Effector CD8-positive, alpha-beta T cell (primary cell): ENCODE measurements at regions not wholly inside any gene's neighbourhood (a gene's known extent, or its start where the extent isn't known, plus 50 kb on each side); places are given as distances from the start of the nearest gene placed in this dataset.

ENCODE experiments used
- DNase-seq: peaks from one replicate; lab custom pipeline; 2025; lab: John Stamatoyannopoulos, UW

GRCh38 chr14:38111046-38111445 lies 96.7 kb upstream of the SSTR1 start:
- no peak for DNase-seq

- no peak for DNase-seq
These were observed 94.2 kb upstream of the SSTR1 start for GRCh38 chr14:38113546-38113945.

GRCh38 chr14:38116895-38117294 lies 90.8 kb upstream of the SSTR1 start:
- DNase-seq: no peak

- DNase-seq: no peak
These were observed 87.6 kb upstream of the SSTR1 start for GRCh38 chr14:38120109-38120508.

GRCh38 chr14:38121320-38122020 lies 86.2 kb upstream of the SSTR1 start:
- DNase-seq: no peak

- DNase-seq: no peak
These were observed 85.5 kb upstream of the SSTR1 start for GRCh38 chr14:38122241-38122640.

GRCh38 chr14:38124506-38124905 lies 83.2 kb upstream of the SSTR1 start:
- DNase-seq: no peak

- DNase-seq: no peak
These were observed 82.1 kb upstream of the SSTR1 start for GRCh38 chr14:38125481-38126037.

GRCh38 chr14:38127356-38127755 lies 80.3 kb upstream of the SSTR1 start:
- DNase-seq: no peak

GRCh38 chr14:38127784-38128183 lies 79.9 kb upstream of the SSTR1 start:
- no peak for DNase-seq

- DNase-seq: no peak
These were observed 79.1 kb upstream of the SSTR1 start for GRCh38 chr14:38128640-38129039.

- no peak for DNase-seq
These were observed 78.5 kb upstream of the SSTR1 start for GRCh38 chr14:38129192-38129591.

- DNase-seq: no peak
These were observed 78.0 kb upstream of the SSTR1 start for GRCh38 chr14:38129705-38130104.

GRCh38 chr14:38134416-38135030 lies 73.2 kb upstream of the SSTR1 start:
- no peak for DNase-seq

- DNase-seq: no peak
These were observed 72.4 kb upstream of the SSTR1 start for GRCh38 chr14:38135106-38135867.

- DNase-seq: no peak
These were observed 70.7 kb upstream of the SSTR1 start for GRCh38 chr14:38137005-38137404.

- no peak for DNase-seq
These were observed 69.1 kb upstream of the SSTR1 start for GRCh38 chr14:38138473-38139138.

GRCh38 chr14:38139926-38140325 lies 67.8 kb upstream of the SSTR1 start:
- DNase-seq: no peak

GRCh38 chr14:38143170-38143569 lies 64.5 kb upstream of the SSTR1 start:
- no peak for DNase-seq

GRCh38 chr14:38143659-38144505 lies 63.8 kb upstream of the SSTR1 start:
- no peak for DNase-seq

- DNase-seq: no peak
These were observed 62.6 kb upstream of the SSTR1 start for GRCh38 chr14:38145142-38145541.
